Endothelial cell (in vitro differentiated cells): ENCODE measurements at regions not wholly inside any gene's neighbourhood (a gene's known extent, or its start where the extent isn't known, plus 50 kb on each side); places are given as distances from the start of the nearest gene placed in this dataset.

Experiments
- DNase-seq: peaks from one replicate; pipeline ENCODE4 v3.0.0; 2021; ENCODE audit warnings: low spot score
- H3K27ac Mint-ChIP-seq: one replicate; pipeline ENCODE4 v1.8.0; 2021; ENCODE audit warnings: mixed read lengths, inconsistent platforms; ENCODE audit not compliant: unreplicated experiment
- H3K27me3 Mint-ChIP-seq: one replicate; pipeline ENCODE4 v1.8.0; 2021; ENCODE audit warnings: mild to moderate bottlenecking, moderate library complexity, mixed read lengths, inconsistent platforms; ENCODE audit not compliant: unreplicated experiment
- H3K36me3 Mint-ChIP-seq: one replicate; pipeline ENCODE4 v1.8.0; 2021; ENCODE audit warnings: mild to moderate bottlenecking, low read depth, mixed read lengths, inconsistent platforms; ENCODE audit not compliant: unreplicated experiment
- H3K4me1 Mint-ChIP-seq: one replicate; pipeline ENCODE4 v1.8.0; 2021; ENCODE audit warnings: mild to moderate bottlenecking, mixed read lengths, inconsistent platforms; ENCODE audit not compliant: unreplicated experiment
- H3K4me3 Mint-ChIP-seq: one replicate; pipeline ENCODE4 v1.8.0; 2021; ENCODE audit warnings: mild to moderate bottlenecking, mixed read lengths, inconsistent platforms; ENCODE audit not compliant: unreplicated experiment
- H3K9me3 Mint-ChIP-seq: one replicate; pipeline ENCODE4 v1.8.0; 2021; ENCODE audit warnings: mixed read lengths, inconsistent platforms; ENCODE audit not compliant: unreplicated experiment
- TF ChIP-seq, protein P1 (sequence below): fragments of 200-600 bp; sonication (generic); IDR thresholded peaks from one replicate; pipeline ENCODE4 v1.5.0; 2021; ENCODE audit warnings: antibody characterized with exemption; ENCODE audit not compliant: unreplicated experiment

DNA sequence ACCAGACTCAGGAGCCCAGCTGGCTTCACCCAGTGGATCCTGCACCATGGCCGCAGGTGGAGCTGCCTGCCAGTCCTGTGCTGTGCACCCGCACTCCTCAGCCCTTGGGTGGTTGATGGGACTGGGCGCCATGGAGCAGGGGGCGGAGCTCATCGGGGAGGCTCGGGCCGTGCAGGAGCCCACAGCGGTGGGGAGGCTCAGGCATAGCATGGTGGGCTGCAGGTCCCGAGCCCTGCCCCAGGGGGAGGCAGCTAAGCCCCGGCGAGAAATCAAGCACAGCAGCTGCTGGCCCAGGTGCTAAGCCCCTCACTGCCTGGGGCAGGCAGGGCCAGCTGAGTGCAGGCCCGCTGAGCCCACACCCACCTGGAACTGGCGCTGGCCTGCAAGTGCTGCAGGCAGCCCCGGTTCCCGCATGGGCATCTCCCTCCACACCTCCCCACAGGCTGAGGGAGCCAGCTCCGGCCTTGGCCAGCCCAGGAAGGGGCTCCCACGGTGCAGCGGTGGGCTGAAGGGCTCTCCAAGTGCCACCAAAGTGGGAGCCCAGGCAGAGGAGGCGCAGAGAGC is 464.1 kb upstream of the DIPK2B start:
- TF ChIP-seq, protein P1, sequence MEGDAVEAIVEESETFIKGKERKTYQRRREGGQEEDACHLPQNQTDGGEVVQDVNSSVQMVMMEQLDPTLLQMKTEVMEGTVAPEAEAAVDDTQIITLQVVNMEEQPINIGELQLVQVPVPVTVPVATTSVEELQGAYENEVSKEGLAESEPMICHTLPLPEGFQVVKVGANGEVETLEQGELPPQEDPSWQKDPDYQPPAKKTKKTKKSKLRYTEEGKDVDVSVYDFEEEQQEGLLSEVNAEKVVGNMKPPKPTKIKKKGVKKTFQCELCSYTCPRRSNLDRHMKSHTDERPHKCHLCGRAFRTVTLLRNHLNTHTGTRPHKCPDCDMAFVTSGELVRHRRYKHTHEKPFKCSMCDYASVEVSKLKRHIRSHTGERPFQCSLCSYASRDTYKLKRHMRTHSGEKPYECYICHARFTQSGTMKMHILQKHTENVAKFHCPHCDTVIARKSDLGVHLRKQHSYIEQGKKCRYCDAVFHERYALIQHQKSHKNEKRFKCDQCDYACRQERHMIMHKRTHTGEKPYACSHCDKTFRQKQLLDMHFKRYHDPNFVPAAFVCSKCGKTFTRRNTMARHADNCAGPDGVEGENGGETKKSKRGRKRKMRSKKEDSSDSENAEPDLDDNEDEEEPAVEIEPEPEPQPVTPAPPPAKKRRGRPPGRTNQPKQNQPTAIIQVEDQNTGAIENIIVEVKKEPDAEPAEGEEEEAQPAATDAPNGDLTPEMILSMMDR: no peak
- Mint-ChIP-seq H3K36me3 (no peaks in the 10 kb centered on the region), H3K4me3 (no peak overlapping the region), H3K27me3 (no peaks in the 10 kb centered on the region), H3K4me1 (no peaks in the 10 kb centered on the region), H3K27ac (no peak overlapping the region), H3K9me3 (no peaks in the 10 kb centered on the region)
- no peak for DNase-seq

DNA sequence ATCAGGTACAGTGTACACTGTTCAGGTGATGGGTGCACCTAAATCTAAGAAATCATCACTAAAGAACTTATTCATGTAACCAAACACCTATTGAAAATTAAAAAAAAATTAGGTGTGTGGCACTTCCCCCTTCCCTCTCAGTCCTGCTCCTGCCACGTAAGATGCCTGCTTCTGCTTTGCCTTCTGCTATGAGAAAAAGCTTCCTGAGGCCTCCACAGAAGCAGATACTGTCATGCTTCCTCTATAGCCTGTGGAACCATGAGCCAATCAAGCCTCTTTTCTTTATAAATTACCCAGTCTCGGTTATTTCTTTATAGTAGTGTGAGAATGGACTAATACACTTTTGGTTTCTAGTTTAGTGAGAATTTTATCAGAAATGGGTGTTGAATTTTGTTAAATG is 459.8 kb upstream of the DIPK2B start:
- no peaks in the 10 kb centered on the region for H3K9me3 Mint-ChIP-seq
- no peak for DNase-seq
- no peaks in the 10 kb centered on the region for H3K4me1 Mint-ChIP-seq
- no peak overlapping the region for H3K27ac Mint-ChIP-seq
- H3K36me3 Mint-ChIP-seq: no peaks in the 10 kb centered on the region
- no peaks in the 10 kb centered on the region for H3K27me3 Mint-ChIP-seq
- no peak overlapping the region for H3K4me3 Mint-ChIP-seq
- TF ChIP-seq, protein P1: no peak

DNA sequence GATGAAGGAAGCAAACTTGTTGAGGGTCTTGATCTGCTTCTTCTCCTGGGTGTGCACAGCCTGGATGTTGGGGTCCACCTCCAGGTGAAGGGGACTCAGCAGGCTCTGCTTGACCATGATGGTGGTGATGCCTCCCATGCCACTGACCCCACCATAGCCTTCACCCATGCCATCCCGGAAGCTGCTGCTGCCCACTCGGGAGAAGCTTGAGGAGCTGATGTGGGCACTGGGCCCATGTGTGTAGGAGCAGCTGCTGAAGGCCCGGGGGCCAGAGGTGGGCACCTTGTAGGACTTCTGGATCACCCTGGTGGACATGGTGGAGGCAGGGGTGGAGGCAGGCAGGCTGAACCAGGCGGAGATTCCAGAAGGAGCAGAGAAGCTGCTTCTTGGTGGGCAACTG is 432.7 kb upstream of the DIPK2B start:
- Mint-ChIP-seq H3K27ac (no peak overlapping the region), H3K4me1 (no peaks in the 10 kb centered on the region), H3K27me3 (peaks cover 2% of the 10 kb centered on the region), H3K4me3 (no peak overlapping the region), H3K36me3 (no peaks in the 10 kb centered on the region), H3K9me3 (no peaks in the 10 kb centered on the region)
- DNase-seq: no peak
- TF ChIP-seq, protein P1: no peak

DNA sequence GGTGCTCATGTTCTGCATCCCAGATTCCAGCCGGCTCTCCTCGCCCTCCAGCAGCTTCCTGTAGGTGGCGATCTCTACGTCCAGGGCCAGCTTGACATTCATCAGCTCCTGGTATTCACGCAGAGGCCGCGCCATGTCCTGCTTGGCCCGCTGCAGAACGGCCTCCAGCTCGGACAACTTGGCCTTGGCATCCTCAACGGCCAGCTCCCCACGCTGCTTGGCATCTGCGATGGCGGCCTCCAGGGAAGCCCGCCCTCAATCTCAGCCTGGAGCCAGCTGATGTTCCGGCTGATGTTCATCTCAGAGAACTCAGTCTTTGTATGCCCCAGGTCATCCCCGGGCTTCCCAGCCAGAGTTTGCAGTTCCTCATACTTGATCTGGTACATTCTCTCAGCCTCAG is 431.8 kb upstream of the DIPK2B start:
- no peaks in the 10 kb centered on the region for H3K9me3 Mint-ChIP-seq
- H3K27me3 Mint-ChIP-seq: peaks cover 2% of the 10 kb centered on the region
- no peaks in the 10 kb centered on the region for H3K36me3 Mint-ChIP-seq
- H3K27ac Mint-ChIP-seq: no peak overlapping the region
- no peak overlapping the region for H3K4me3 Mint-ChIP-seq
- H3K4me1 Mint-ChIP-seq: no peaks in the 10 kb centered on the region
- TF ChIP-seq, protein P1: no peak
- peak; percentile 2 for DNase-seq

DNA sequence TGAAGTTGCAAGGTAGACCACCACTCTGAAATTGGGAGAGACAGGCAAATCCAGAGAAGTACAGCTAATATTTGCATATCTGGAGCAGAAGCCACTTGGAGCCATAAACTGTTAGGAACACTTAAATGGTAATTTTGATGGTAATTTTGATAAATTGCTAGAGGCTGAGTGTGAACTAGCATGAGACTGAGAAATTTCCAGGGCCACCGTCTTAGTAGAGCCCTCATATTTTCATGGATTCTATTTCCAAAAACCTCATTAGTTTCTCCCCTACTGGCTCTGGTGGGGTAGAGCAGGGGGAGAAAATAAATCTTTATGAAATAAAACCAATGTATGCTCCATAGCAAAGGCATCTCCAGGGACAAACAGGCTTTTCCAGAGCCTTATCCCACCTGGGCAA is 429.4 kb upstream of the DIPK2B start:
- Mint-ChIP-seq H3K27me3 (peaks cover 3% of the 10 kb centered on the region), H3K36me3 (no peaks in the 10 kb centered on the region), H3K4me1 (no peaks in the 10 kb centered on the region), H3K4me3 (no peak overlapping the region), H3K27ac (no peak overlapping the region), H3K9me3 (no peaks in the 10 kb centered on the region)
- TF ChIP-seq, protein P1: no peak
- no peak for DNase-seq
